Right renal pelvis (tissue), 4 donors: ENCODE measurements at regions not wholly inside any gene's neighbourhood (a gene's known extent, or its start where the extent isn't known, plus 50 kb on each side); places are given as distances from the start of the nearest gene placed in this dataset.

Experiments used
- DNase-seq, 4 donors: peaks; one replicate each; pipeline ENCODE4 v3.0.0-alpha.2; 2013; ENCODE audit warnings: low read depth in 4 of 4, low spot score in 3 of 4, missing footprints in 1 of 4

DNA sequence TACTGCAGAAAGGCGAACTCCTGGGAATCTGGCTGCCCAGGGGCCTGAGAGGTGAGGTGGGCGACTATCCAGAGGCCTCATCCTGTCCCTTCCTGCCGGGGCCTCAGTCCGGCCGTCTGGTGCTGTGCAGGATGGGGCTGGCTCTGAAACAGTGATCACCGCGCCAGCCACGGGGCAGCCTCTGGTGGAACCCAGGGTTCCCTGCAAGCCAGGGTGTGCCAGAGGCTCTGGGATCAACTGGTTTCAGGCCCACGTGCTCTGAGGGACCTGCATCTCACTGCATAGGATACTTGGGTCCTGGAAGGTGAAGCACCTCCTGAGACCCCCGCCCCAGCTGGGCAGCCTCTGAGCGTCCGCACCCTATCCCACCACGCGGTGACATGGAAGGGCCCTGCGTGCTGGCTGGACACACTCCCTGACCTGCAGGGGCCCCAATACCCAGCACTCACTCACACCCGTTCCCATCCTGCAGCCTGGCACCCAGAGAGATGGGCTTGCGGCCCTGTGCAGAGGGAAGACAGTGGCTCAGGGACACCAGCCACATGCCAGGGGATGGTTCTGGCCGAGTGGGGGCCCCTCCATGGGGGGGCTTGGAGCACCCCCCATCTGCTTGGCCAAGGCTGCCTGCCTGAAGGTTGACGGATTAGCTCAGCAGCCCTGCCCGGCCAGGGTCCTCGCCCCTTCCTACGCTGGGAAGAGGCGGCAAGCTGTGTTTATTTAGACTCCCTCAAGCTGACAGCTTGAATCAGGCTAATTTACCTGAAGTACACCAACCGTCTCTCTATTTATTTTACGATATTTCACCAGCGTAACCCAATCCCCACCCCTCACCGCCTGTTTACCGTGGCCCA lies 64.3 kb upstream of the TTC34 start:
- no peak for DNase-seq

DNA sequence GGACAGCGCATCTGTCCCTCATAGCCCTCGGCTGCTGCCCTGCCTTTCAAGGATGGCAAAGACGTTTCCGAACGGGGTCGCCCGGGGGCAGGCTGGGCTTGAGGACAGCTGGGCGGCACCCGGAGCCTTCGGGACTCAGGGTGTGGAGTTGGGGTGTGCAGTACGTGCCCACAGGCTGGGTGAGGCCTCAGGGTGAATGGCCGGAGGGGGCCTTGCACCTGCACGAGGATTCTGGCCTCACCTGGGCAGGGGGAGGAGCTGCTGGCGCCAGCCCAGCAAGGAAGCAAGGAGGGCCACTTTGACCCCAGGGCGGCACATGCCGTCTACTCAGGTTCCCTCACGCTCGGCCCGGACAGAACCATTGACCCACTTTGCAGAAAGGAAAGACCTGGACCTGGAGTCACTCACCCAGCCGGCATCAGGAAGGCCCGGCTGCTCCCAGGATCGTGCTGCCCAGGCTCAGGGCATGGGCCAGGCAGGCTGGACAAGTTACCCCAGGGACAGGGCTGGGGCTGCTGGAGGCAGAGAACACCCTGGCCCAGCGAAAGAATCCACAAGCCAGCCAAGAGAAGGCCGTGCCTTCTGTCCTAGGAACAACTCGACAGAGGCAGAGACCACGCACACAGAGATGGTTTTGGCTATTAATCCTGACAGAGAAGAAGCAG lies 65.1 kb upstream of the TTC34 start:
- DNase-seq: no peak

DNA sequence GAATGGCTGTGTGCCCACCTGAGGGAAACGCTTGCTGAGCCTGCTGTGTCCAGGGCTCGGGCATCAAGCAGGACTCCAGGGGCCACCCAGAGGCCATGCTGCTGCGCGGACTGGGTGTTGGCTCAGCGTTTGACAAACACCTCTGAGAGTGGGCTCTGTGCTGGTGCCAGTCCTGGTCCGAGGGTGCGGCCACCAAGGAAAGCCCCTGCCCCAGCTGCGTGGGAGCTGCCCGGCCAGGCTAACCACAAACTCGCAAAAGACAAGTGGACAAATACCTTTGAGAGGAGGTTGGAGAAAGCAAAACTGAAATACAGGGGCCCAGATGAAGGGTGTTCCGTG lies 65.6 kb upstream of the TTC34 start:
- DNase-seq: no peak

DNA sequence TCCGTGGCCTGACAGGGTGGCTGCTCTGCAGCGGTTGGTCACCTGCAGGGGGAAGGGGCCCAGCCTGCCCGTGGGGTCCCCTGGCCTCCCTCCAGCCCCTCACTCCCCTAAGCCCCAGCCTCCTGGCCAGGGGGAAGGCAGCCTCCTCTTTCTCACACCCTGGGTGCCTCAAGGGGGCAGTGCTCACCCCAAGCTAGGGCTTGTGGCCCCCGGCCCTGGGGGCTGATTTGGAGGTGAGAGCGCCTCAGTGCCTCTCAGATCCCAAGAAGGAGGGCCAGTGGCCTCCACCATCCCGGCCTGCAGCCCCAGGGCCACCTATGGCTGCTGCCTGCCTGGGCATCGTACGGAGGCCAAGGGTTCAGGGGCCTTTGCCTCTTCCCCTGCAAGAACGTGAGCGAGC lies 66.4 kb upstream of the TTC34 start:
- DNase-seq: no peak

DNA sequence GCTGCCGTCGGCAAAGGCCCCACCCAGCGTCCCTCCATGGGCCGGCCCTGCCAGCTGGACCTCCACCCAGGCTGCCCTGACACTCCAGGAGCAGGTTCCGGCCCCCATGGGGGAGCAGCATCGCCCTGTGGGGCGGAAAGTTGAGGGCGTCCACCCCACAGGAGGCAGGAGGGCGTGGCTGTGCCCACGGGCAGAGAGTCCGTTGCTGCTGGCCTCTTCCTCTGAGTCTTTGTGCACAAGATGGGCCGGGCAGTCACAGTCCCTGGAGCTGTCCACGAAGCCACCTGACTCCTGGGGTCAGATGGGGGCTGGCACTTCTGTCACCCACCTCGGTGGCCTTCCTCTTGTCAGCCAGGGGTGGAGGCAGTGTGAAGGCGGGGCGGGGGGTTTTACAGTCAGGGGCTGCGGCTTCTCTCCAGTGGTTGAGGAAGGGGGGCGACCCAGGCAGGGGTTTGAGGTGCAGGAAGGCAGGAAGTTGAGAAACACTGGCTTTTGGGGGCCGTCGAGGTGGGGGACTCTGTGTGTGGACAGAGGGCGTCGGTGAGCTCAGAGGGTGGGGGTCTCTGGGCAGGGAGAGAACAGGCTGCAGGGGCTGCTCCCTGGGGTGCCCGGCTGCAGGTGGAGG lies 67.2 kb upstream of the TTC34 start:
- DNase-seq: no peak

DNA sequence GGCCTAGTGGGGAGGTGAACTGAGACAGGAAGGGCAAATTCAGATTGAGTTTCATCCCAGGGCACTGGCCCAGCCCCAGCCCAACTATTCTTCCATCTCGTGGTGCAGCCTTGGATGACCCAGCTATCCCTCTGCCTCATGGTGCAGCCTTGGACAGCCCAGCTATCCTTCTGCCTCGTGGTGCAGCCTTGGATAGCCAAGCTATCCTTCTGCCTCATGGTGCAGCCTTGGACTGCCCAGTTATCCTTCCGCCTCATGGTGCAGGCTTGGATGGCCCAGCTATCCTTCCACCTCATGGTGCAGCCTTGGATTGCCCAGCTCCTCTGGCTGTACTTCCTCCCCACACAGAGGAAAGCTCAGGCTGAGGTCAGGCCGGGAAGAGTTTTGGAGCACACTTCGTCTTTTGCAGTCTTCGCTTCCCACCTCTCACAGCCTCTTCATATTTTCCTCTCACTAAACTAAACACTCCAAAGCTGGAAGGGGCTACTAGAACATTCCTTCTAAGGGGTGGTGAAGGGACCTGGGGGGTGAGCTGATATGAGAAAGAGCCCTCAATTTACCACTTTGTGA lies 69.8 kb upstream of the TTC34 start:
- DNase-seq: no peak

DNA sequence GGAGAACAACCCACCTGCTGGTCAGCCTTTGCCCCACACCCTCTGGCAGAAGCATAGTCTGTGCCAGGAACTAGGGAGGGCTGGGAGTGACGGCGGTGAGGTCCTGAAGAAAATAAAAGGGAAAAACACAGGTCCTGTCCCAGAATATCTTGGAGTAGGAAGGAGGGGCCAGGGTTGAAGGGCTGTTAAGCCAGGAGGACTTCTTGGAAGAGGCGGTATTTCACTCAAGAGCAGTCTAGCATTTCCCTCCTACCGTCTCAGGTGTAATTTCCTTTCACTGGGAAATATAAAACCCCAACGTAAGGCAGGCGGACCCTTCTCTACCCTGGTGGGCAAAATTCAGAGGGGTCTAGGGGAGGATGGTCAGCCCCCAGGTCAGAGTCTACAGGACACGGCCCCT lies 72.7 kb upstream of the TTC34 start:
- DNase-seq: no peak

DNA sequence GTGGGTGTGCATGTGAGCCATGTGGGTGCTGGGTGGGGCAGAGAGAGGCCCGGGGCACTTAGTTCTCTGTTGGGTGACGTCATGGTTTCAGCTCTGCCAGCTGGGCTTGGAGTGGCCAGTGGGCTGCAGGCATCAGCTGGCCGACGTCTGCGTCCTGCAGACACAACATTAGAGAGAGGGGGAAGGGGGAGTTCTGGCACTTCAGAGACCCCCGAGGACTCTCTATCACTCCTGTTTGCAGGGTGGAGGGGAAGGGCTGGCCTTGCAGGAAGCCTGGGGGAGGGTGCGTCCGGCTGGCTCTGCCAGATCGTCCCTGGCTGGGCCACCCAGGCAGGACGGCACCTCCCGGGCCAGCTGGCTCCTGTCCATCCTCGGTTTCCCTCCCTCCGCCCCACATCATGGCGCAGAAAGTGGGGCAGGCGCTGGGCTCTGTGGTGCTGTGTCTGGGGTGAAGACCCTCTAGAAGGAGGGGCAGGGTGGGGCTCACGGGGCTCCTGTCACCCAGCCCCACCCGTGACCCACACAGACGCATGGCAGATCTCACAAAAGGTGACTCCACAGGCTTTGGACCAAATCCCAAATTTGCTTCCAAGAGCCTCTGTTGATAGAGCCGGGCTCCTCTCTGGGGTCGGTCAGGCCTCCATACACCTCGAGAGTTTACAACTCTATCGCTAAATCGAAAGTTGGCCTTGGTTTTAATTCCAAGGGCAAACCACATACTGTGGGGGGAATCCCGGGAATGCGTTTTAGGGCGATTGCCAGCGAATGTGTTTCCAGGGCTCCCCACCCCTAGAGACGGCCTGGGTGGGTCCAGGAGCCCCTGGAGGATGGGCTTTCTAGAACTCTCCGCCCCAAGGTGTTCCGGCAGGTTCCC lies 73.4 kb upstream of the TTC34 start:
- no peak for DNase-seq

DNA sequence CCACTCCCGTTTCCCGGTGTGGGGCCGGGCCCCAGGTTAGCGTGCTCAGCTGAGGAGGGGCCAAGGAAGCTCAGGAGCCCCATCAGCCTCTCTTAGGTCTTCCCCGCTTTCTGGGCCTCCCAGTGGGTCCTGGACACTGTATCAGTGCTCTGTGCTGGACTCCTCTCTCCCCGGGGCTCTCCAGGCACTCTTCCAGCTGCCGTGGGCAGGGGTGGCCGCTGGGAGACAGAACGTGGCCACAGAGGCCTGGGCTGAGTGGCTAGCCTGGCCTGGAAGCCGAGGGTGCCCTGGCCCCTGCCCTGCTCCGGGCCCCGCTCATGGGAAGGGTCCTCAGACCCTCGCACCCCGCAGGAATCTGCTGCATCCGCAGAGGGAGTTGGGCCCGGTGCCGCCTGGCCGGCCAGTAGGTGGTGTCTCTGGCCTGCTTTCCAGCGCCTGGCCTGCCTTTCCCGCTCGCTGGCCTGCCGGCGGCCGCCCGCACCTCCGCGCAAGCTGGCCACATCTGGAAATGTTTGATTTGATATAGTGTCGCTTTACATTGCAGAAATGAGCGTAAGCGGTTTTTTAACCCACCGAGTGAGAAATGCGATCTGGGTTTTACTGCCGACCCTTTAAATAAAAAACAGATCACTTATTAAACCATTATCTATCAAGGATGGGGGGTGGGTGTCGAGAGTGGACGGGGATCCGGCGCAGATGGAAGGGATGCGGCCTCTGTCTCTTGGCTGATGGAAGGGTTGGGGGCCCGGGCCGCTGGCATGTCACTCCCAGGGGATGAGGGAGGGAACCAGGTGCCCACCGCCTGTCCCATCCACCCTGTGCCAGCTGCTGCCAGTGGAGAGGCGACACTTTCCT lies 74.4 kb upstream of the TTC34 start:
- DNase-seq: peak in 2 of 4 donors; percentile 40 to 58

DNA sequence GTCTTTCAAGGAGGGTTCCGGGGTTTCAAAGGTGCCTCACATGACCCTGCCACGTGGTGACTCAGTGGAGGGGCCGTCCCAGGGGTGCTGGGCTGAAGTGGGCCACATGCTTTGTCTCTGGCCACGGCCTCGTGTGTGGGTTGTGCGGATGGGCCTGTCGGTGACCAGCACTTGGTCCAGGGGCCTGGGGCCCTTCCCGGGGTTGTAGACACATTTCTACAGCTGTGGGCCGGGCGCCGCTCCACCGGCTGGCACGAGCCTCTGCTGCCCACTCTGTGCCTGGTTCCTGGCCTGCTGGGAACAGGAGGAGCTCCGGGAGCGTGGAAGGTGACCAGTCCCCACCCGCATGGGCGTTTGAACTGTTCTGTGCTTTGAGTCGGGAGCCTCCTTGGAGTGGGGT lies 75.4 kb upstream of the TTC34 start:
- no peak for DNase-seq

DNA sequence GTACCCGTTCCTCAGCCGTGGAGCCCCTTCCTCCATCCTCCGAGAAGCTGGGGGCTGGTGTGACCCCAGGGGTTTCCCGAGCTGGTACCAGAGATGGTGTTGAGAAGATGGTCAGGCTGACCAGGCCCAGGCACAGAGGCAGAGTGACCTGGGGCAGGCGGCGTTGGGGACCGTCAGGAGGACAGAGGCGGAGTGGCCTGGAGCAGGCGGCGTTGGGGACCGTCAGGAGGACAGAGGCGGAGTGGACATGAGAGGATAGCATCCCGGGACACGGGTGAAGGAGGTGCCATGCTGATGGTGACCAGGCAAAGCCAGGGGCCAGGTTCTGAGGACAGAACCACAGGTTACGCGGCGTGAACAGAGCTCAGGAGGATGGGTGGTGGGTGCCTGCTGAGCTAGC lies 75.9 kb upstream of the TTC34 start:
- DNase-seq: no peak

DNA sequence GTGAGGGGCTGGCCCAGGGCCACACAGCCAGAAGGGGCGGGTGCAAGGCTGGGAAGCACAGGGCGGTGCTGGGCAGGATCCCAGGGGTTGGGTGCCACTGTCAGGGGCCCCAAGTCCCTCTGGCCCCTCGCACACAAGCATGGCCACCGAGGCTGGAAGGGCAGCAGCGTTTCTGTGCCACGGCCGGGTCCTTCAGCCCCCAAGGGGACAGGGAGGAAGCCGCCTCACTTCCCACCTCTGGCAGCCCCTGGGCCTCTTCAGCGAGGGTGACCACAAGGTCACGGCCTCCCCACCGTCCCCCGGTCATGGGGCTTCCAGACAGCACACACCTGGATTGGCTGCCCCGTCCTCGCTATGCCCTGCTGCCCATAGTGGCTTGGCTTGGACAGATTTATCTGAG lies 77.1 kb upstream of the TTC34 start:
- no peak for DNase-seq

DNA sequence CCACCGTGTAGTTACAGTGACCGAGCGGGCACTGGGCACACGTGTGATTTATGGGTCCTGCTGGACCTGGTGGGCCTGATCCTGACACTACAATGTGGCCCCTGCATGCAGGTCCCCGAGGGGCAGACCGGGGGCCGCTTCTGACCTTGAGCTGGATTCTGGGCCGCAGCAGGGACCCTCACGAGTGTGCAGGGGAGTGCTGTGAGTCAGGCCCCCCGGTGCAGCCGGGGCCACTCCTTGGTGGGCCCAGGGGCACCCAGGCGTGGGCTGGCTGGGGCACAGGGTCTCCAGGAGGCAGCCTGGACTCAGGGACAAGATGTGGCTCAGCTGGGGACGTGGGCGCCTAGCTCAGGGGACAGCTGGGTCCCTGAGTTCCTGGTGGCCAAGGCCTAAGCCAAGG lies 77.5 kb upstream of the TTC34 start:
- DNase-seq: no peak

DNA sequence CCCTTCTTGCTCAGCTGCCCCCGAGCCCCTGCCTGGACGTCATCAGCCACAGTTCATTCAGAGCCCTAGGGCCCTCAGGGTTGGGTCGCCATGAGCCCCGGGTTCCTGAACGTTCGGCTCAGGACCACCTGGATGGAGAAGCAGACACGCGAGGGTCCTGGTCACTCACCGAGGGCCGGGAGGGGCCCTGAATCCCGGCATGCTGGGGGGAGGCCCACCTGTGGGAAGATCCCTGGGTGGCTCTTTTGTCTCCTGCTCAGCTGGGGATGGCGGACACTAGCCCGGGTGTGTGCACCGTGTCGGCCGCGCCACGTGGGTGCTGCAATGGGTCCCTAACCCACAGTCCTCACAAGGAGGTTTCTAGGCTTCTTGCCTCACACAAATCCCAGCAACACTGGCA lies 78.1 kb upstream of the TTC34 start:
- DNase-seq: no peak

DNA sequence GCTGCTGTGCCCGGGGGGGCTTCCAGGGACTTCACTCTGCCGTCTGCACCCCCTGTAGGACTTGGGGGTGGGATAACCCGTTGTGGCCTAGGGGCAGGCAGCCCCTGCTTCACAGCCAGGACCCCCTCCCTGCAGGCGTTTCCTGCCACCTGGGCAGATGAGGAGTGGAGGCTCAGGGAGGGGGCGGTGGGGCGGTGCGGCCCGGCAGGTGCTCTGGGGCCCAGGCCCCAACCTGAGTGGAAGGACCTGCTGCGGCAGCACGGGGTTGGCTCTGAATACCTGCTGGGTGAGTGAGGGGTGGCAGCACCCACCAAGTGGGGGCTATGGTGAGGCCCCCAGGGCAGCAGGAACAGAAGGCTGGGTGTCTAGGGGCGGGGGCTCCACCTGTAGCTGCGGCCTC lies 78.6 kb upstream of the TTC34 start:
- DNase-seq: no peak

DNA sequence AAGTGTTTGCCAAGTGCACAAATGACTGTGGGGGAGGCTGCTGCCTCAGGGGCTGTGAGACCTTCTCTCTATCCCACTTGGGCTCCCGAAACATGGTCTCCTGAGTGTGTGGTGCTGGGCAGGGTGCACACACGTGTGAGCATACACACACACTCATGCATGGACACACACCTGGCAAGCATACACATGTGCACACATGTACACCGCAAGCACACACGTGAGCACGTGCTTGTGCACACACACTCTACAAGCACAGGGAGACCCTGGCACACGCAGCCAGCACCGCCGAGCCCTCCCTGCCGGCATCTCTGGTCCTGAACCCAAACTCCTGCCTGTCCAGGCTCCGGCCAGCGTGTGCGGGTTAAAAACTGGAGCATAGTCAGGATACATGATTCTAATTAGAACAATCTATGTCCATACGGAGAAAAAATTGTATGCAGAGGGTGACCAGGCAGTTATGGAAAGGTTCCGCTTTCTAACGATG lies 79.4 kb upstream of the TTC34 start:
- DNase-seq: no peak

DNA sequence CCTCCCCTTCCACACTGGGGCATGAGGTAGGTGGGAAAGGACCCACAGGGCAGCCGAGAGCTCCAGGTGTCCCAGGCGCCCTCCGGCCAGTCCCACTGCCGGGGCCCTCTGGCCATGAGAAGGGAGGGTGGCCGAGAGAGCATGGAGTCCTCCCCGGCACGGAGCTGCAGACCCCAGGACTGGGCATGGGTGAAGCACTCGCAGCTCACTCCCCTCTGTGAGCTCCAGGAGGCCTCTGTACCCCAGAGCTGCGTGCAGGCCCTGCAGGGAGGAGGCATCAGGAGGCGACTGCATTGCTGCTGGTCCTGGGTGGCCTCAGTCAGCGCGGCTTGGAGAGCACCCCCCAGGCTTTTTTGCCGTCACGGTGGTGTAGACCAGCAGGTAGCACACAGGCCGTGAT lies 80.1 kb upstream of the TTC34 start:
- DNase-seq: no peak

DNA sequence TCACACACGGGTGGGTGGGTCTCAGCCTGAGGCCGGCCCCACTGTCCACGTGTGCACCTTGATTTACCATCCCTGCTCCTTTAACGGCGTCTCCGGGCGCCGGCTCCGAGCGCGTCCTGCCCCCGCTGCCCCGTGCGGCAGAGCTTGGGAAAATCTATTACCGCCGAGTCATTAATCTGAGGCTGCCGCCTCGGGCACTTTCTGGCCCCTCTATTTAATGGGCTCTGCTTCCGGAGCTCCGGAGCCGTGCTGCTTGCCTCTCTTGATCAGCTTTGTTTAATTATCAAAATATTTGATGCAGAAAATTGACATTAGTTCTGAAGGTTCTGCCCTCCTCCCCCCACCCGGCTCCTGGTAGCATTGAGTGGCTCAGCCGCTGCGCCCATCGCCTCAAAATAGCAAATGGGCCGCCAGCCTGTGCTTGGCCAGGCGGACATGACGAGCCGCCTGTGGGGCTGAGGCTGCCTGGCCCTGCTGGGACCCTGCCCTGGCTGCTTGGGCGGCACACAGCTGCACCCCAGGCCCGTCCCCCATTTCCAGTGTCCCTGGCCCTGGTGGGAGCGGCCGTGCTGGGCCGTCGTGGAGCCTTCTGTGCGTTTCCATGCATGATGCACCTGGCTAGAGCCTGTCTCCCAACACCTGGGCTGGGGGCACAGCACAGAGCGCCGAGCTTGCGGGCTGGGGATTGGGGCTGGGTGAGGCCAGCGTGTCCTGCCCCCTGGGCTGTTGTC lies 81.6 kb upstream of the TTC34 start:
- DNase-seq: peak in 3 of 4 donors; percentile 23 to 42 (median 30)

DNA sequence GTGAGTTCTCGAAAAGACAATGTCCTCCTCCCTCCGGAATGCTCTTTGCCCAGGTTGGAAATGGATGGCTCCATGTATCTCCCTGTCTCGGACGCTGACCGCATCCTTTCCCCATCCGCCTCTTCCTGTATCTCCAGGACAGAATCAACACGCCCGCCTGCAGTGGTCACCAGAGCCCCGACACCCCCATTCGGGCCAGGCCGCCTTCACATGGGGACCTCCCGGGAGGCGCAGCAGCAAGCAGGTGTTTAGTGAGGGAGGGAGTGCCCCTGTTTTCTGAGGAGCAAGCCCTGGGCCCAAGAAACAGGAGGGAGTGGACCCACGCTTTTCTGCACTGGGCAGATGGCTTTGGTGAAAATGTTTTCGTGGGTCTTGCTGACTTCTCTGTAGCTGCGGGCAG lies 83.5 kb upstream of the TTC34 start:
- no peak for DNase-seq
